Activated CD8-positive, alpha-beta T cell treated with anti-CD3 and anti-CD28 coated beads, Interleukin-2, amount 10 ng/mL, durations not matched to agents 7 days and 5 days (primary cell): ENCODE measurements at regions not wholly inside any gene's neighbourhood (a gene's known extent, or its start where the extent isn't known, plus 50 kb on each side); places are given as distances from the start of the nearest gene placed in this dataset.

Experiments used
- ATAC-seq: fragments of 150-1000 bp; cut with Tn5 transposase; one replicate; pipeline ENCODE4 v1.10.0; 2021; ENCODE audit warnings: moderate library complexity
- CTCF ChIA-PET: fragments of 350-600 bp; sonication (Branson Sonifier 250); formaldehyde crosslinking; loops from one replicate; lab custom pipeline; 2021; ENCODE audit warnings: antibody characterized with exemption; lab: Charles Lee
- POLR2A ChIA-PET: fragments of 350-600 bp; sonication (Branson Sonifier 250); formaldehyde crosslinking; loops from one replicate; lab custom pipeline; 2021; ENCODE audit warnings: antibody characterized with exemption; lab: Charles Lee
- DNase-seq: peaks from one replicate; pipeline ENCODE4 v3.0.0-alpha.2; 2020
- H3K27ac Mint-ChIP-seq: one replicate; pipeline ENCODE4 v1.8.0; 2021; ENCODE audit warnings: mild to moderate bottlenecking, mixed read lengths
- H3K27me3 Mint-ChIP-seq: one replicate; pipeline ENCODE4 v1.8.0; 2021; ENCODE audit warnings: low read depth, mixed read lengths
- H3K36me3 Mint-ChIP-seq: one replicate; pipeline ENCODE4 v1.8.0; 2021; ENCODE audit warnings: low read depth, mixed read lengths
- H3K4me1 Mint-ChIP-seq: one replicate; pipeline ENCODE4 v1.8.0; 2021; ENCODE audit warnings: low read depth, mixed read lengths
- H3K4me3 Mint-ChIP-seq: one replicate; pipeline ENCODE4 v1.8.0; 2021; ENCODE audit warnings: mild to moderate bottlenecking, mixed read lengths
- H3K9me3 Mint-ChIP-seq: one replicate; pipeline ENCODE4 v1.8.0; 2022; ENCODE audit warnings: mixed read lengths; ENCODE audit not compliant: insufficient read depth

DNA sequence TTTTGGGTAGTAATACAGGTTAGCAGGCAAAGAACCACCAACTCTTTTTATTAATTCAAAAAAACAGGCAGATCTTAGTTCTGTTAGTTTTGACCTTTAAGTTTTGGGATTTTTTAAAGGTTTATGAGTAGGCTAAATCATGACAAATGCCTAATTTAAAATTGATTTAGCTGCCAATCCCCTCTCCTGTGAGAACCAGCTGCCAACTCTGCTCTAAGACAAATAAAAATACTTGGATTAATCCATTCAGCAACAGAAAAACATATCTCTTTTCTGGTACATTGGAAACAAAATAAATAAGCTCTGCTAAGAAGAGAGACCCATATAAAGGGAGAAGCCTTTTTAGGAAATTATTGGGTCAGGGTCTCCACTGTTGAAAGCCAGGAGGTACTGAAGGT is 160.8 kb downstream of the NTMT2 start:
- Mint-ChIP-seq H3K36me3 (no peaks in the 10 kb centered on the region), H3K27ac (no peak overlapping the region), H3K9me3 (no peaks in the 10 kb centered on the region), H3K4me1 (no peaks in the 10 kb centered on the region), H3K4me3 (no peak overlapping the region), H3K27me3 (peaks cover 2% of the 10 kb centered on the region)
- POLR2A ChIA-PET, result no interaction called here
- DNase-seq, result no peak
- ATAC-seq, result no peak
- CTCF ChIA-PET, result no interaction called here

DNA sequence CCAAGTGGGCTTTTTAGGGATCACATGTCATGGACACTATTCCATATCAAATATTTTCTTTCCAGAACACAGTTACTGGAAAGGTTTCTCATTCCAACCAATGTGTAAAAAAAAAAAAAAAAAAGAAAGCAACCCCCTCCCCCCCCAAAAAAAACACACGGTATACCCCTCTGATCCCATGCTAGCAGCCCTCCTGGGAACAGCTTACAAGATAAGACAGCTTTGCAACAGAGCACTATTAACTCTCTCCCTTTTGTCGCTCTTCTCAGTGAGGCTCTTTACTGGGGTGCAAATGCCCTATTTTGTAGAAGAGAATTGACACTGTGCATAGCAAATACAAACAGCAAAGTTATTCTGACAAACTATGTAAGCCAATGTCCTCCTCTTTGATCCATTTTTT is 161.2 kb downstream of the NTMT2 start:
- ChIA-PET POLR2A (no interaction called here), CTCF (no interaction called here)
- DNase-seq (no peak), ATAC-seq (no peak)
- H3K4me3 Mint-ChIP-seq, result no peak overlapping the region
- H3K9me3 Mint-ChIP-seq, result no peaks in the 10 kb centered on the region
- H3K27ac Mint-ChIP-seq, result no peak overlapping the region
- H3K4me1 Mint-ChIP-seq, result no peaks in the 10 kb centered on the region
- H3K36me3 Mint-ChIP-seq, result no peaks in the 10 kb centered on the region
- H3K27me3 Mint-ChIP-seq, result peaks cover 2% of the 10 kb centered on the region

DNA sequence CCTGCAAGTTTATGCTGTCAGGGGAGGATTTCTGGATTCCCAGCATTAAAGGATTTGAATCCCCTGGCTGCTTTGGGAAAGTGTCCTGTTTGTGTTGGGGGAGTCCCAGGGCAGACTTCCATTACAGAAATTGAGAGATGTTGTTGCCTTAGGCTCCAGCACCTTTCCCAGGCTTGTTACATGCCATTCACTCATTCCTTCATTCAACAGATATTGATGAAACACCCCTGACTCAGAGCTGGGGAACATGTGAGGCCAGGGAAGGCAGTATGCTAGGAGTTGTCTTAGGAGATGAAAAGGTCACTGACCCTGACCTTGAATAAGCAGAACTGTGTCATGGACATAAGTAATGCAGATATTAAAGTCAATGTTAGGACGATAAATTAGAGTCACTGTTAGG is 161.7 kb downstream of the NTMT2 start:
- DNase-seq (no peak), ATAC-seq (no peak)
- CTCF ChIA-PET, result no interaction called here
- Mint-ChIP-seq H3K36me3 (no peaks in the 10 kb centered on the region), H3K27me3 (peaks cover 2% of the 10 kb centered on the region), H3K9me3 (no peaks in the 10 kb centered on the region), H3K4me1 (no peaks in the 10 kb centered on the region), H3K27ac (no peak overlapping the region), H3K4me3 (no peak overlapping the region)
- POLR2A ChIA-PET, result no interaction called here

DNA sequence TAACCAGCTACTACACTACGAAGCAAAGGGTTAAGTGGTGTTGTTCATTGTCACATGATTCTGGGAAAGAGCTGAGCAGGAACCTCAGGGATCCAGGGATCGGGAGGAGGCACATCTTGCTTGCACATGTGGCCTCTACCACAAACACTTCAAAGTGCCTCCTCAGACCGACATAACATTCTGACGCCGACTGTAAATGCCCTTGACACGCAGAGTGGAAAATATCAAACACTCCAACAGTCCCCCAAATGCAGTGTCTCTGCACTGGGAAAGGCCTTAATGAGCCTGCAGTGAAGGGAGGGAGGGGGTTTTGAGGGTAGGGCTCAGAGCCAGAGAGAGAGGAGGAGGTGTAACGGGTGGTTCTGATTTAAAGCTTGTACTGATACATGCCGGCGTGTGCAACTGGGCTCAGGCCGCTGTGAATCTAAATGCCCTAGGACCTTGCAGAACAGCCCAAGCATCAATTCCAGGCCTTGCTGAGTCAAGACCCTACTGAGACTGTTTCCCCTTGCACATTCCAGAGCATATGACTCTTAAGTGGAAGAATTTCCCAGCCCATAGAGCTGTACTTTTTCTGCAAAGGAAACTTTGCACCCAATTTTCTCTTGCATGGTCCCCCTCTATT is 163.7 kb downstream of the NTMT2 start:
- Mint-ChIP-seq H3K4me3 (no peak overlapping the region), H3K36me3 (no peaks in the 10 kb centered on the region), H3K27ac (no peak overlapping the region), H3K9me3 (no peaks in the 10 kb centered on the region), H3K4me1 (no peaks in the 10 kb centered on the region), H3K27me3 (no peaks in the 10 kb centered on the region)
- ChIA-PET CTCF (no interaction called here), POLR2A (no interaction called here)
- ATAC-seq (no peak), DNase-seq (no peak)

DNA sequence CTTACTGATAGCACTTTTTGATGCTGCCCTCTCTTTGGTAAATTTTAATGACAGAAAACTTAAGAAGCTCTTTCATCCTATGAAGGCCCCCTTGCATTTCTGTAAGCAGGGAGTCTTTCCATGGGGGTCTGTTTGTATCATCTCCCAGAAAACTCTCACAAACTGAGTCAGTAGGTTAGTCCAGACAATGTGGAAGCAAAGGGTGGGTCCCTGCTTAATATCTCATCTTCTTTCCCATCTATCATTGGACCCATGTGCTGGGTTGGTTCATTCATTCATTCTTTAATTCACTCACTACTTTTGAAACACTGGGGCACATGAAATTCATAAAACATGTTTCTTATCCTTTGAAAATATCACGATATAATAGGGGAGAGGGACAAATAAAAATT is 164.3 kb downstream of the NTMT2 start:
- POLR2A ChIA-PET, result no interaction called here
- CTCF ChIA-PET, result no interaction called here
- no peaks in the 10 kb centered on the region for H3K9me3 Mint-ChIP-seq

DNA sequence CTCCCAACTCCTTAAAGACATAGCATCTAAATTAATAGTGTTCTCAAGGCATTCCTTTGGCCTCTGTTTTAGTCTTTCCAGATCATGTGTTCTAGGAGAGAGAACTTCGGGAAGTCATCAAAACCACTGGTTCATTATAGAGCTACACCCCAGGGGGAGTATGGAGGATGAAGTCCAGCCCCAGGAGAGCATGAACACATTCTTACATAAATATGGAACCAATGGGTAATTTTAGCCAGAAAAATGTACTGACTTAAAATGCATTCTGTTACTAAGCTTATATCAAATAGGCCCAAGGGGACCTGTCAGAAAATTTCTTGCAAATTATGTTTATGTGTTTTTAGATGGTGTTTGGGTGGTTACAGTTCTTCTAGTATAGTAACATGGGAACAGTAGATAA is 165.2 kb downstream of the NTMT2 start:
- Mint-ChIP-seq H3K27me3 (no peaks in the 10 kb centered on the region), H3K27ac (no peak overlapping the region), H3K36me3 (no peaks in the 10 kb centered on the region), H3K9me3 (no peaks in the 10 kb centered on the region), H3K4me1 (no peaks in the 10 kb centered on the region), H3K4me3 (no peak overlapping the region)
- ATAC-seq (no peak), DNase-seq (no peak)
- CTCF ChIA-PET, result no interaction called here
- POLR2A ChIA-PET, result no interaction called here

More for the DNA sequence above, 164.3 kb downstream of the NTMT2 start:
- H3K4me3 Mint-ChIP-seq, result no peak overlapping the region
- H3K4me1 Mint-ChIP-seq, result no peaks in the 10 kb centered on the region
- no peak overlapping the region for H3K27ac Mint-ChIP-seq
- no peaks in the 10 kb centered on the region for H3K27me3 Mint-ChIP-seq
- H3K36me3 Mint-ChIP-seq, result no peaks in the 10 kb centered on the region
- no peak for ATAC-seq
- no peak for DNase-seq

DNA sequence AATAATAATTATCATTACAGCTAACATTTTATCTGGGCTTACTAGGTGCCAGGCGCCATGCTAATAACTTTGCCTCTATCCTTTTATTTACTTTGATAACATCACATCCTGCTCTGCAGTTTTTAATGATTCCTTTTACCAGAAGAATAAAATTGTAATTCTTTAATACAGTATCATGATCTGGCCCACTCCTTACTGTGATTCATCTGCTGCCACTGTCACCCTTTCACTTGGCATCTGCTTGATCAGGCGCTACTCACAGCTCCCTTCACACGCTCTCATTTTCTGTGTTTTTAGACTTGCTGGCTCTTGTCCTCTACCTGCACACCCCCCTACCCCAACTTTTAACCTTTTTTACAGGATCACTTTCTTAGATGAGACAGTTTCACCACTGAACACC is 167.5 kb downstream of the NTMT2 start:
- Mint-ChIP-seq H3K9me3 (no peaks in the 10 kb centered on the region), H3K27ac (no peak overlapping the region), H3K27me3 (no peaks in the 10 kb centered on the region), H3K36me3 (no peaks in the 10 kb centered on the region), H3K4me1 (no peaks in the 10 kb centered on the region), H3K4me3 (no peak overlapping the region)
- ATAC-seq (no peak), DNase-seq (no peak)
- POLR2A ChIA-PET, result no interaction called here
- CTCF ChIA-PET, result no interaction called here

DNA sequence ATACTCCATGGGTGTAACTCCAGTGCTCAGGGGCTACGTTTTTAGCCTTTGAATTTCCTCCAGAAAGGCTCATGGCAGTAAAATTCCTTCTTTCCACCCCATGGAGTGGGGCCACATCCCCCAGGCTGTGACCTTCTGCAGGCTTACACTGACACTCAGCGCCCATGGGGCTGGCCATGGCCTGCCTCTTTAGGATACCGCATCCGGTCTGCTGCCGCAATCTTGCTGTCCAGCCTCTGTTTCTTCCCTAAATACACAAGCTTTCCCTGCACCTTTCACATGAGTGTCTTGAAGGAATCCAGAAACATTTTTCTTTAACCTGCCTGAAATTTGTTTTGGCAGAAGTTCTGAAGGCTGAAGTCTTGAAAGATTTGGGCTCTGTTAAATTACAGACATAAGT is 170.5 kb downstream of the NTMT2 start:
- Mint-ChIP-seq H3K9me3 (no peaks in the 10 kb centered on the region), H3K27me3 (no peaks in the 10 kb centered on the region), H3K4me1 (no peaks in the 10 kb centered on the region), H3K4me3 (no peak overlapping the region), H3K27ac (no peak overlapping the region), H3K36me3 (no peaks in the 10 kb centered on the region)
- ATAC-seq (no peak), DNase-seq (no peak)
- ChIA-PET CTCF (no interaction called here), POLR2A (no interaction called here)

DNA sequence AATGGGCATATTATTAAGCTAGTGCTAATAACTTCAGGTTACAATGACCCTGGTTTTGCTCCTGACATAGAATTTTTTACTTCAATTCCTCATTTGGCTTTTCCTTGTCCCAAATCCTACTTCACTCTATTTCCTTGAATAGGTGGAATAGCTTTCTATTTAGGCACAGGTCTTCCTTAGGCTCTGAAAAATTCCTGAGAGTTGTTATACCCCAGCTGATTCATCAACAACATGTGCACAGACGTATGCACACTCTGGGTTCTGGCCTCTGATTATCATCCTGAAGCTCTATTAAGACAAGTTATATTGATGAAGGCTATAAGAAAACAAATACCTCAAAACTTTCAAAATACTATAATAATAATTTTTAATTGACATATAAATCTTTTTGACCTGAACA is 172.4 kb downstream of the NTMT2 start:
- ATAC-seq, result no peak
- Mint-ChIP-seq H3K27me3 (no peaks in the 10 kb centered on the region), H3K4me3 (no peak overlapping the region), H3K27ac (no peak overlapping the region), H3K9me3 (no peaks in the 10 kb centered on the region), H3K4me1 (no peaks in the 10 kb centered on the region), H3K36me3 (no peaks in the 10 kb centered on the region)
- no peak for DNase-seq
- CTCF ChIA-PET, result no interaction called here
- POLR2A ChIA-PET, result no interaction called here

DNA sequence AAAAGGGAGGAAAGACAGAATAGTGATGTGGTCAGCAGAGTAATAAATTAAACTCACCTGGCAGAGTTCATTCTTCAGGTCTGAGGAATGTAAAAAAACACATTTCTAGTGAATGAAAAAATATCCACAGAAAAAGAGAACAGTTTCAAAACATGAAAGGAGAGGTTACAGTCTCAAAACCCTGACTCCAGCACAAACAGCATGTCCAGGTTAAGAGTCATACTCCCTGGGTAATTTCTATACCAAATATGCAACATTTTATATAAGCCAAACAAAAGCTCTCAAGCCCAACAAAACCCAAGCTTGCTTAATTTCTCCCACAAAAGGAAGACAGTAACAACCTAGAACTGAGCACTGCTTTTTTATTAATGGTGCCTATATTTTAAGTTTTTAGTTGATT is 173.0 kb downstream of the NTMT2 start:
- Mint-ChIP-seq H3K36me3 (no peaks in the 10 kb centered on the region), H3K9me3 (no peaks in the 10 kb centered on the region), H3K4me1 (no peaks in the 10 kb centered on the region), H3K27ac (no peak overlapping the region), H3K27me3 (no peaks in the 10 kb centered on the region), H3K4me3 (no peak overlapping the region)
- ATAC-seq (no peak), DNase-seq (no peak)
- ChIA-PET CTCF (no interaction called here), POLR2A (no interaction called here)

DNA sequence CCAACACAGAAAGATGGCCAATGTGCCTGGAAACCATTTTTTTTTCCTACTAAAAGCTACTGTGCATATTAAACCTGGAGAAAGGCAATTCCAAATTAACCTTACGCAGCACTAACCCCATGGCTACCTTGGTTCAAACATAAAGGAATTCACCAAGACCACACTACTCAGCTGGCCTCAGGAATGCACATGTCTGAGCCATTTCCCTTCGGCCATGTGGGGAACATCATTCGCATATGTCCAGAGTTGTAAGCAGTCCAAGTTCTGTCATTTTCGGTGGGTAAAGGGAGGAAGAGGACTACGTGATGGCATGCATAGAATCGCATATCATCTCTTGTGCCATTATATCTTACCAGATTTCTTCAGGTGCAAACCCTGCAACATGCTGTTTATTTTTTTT is 175.4 kb downstream of the NTMT2 start:
- H3K4me3 Mint-ChIP-seq, result no peak overlapping the region
- no peaks in the 10 kb centered on the region for H3K36me3 Mint-ChIP-seq
- no peaks in the 10 kb centered on the region for H3K9me3 Mint-ChIP-seq
- DNase-seq (no peak), ATAC-seq (no peak)
- no peaks in the 10 kb centered on the region for H3K4me1 Mint-ChIP-seq
- CTCF ChIA-PET, result no interaction called here
- no peak overlapping the region for H3K27ac Mint-ChIP-seq
- H3K27me3 Mint-ChIP-seq, result no peaks in the 10 kb centered on the region
- POLR2A ChIA-PET, result no interaction called here

DNA sequence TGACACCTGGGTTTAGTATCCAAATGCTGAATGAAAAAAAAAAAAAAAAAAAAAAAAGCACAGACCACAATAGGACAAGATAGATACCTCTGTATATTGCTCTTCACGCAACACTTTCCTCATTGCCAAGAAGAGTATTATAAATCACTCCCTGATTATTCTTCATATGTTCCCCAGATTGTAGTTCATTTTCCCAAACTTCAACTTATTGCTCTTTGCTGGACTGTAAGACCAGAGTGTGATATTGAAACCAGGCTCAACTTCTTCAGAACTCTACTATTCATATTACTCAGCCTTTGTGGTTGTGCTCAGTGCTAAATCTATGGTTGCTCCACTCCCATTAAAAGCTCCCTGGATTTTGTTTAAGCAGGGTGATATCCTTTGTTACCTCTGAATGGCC is 180.4 kb downstream of the NTMT2 start:
- Mint-ChIP-seq H3K4me3 (no peak overlapping the region), H3K9me3 (no peaks in the 10 kb centered on the region)
- CTCF ChIA-PET, result no interaction called here

DNA sequence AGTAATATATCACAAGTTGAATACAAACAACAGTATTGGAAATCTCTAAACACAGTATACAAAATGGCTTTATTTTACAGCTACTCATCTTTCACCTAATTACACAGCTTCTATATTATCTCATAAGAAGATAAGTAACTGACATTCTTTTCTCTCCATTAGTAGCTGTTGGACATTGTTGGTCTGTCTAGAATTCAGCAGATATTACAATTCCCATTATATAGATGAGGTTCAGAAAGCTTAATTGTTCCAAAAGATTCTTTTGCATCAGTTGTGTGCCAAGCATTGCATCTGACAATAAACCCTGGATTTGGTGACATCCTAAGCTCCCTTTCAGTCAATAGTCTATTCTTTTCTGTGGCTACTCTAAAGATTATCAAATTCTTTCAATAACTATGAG is 187.0 kb downstream of the NTMT2 start:
- Mint-ChIP-seq H3K4me3 (no peak overlapping the region), H3K9me3 (no peaks in the 10 kb centered on the region), H3K27me3 (peaks cover 2% of the 10 kb centered on the region), H3K36me3 (no peaks in the 10 kb centered on the region), H3K27ac (no peak overlapping the region), H3K4me1 (no peaks in the 10 kb centered on the region)
- ATAC-seq (no peak), DNase-seq (no peak)
- POLR2A ChIA-PET, result no interaction called here
- CTCF ChIA-PET, result no interaction called here

More for the DNA sequence above, 180.4 kb downstream of the NTMT2 start:
- Mint-ChIP-seq H3K27me3 (peaks cover 2% of the 10 kb centered on the region), H3K27ac (no peak overlapping the region), H3K4me1 (no peaks in the 10 kb centered on the region), H3K36me3 (no peaks in the 10 kb centered on the region)
- POLR2A ChIA-PET, result no interaction called here
- DNase-seq (no peak), ATAC-seq (no peak)
